Astrocyte (in vitro differentiated cells and primary cell): ENCODE measurements at regions not wholly inside any gene's neighbourhood (a gene's known extent, or its start where the extent isn't known, plus 50 kb on each side); places are given as distances from the start of the nearest gene placed in this dataset.

ENCODE experiments used
- DNase-seq: peaks from one replicate; pipeline ENCODE4 v3.0.0-alpha.2; 2010; ENCODE audit warnings: low read depth
- FAIRE-seq: peaks from 2 replicates; lab custom pipeline; 2011; peaks lifted over from hg19 to GRCh38; lab: Jason Lieb, UNC
- H2AFZ ChIP-seq: 2 replicates; pipeline ENCODE4 v1.6.0; 2012; ENCODE audit warnings: low read depth, low read length, inconsistent platforms
- H3K27ac ChIP-seq: 2 replicates; pipeline ENCODE4 v1.5.1; 2011; ENCODE audit warnings: low read depth, low read length, inconsistent platforms
- H3K27me3 ChIP-seq: 2 replicates; pipeline ENCODE4 v1.6.0; 2011; ENCODE audit warnings: low read length, inconsistent platforms; ENCODE audit not compliant: insufficient read depth
- H3K36me3 ChIP-seq: 2 replicates; pipeline ENCODE4 v1.5.1; 2011; ENCODE audit warnings: low read length, inconsistent platforms; ENCODE audit not compliant: insufficient read depth
- H3K4me1 ChIP-seq: 2 replicates; pipeline ENCODE4 v1.5.1; 2011; ENCODE audit warnings: low read length, inconsistent platforms; ENCODE audit not compliant: insufficient read depth
- H3K4me2 ChIP-seq: 2 replicates; pipeline ENCODE4 v1.6.0; 2012; ENCODE audit warnings: low read length, inconsistent platforms
- H3K4me3 ChIP-seq: 2 replicates; pipeline ENCODE4 v1.5.1; 2011; ENCODE audit warnings: low read depth, mild to moderate bottlenecking, low read length, inconsistent platforms; ENCODE audit not compliant: insufficient read depth
- H3K79me2 ChIP-seq: 2 replicates; pipeline ENCODE4 v1.6.0; 2012; ENCODE audit warnings: mild to moderate bottlenecking, low read length, inconsistent platforms; ENCODE audit not compliant: insufficient read depth
- H3K9ac ChIP-seq: 2 replicates; pipeline ENCODE4 v1.6.0; 2012; ENCODE audit warnings: mild to moderate bottlenecking, low read length, inconsistent platforms
- H3K9me3 ChIP-seq: 2 replicates; pipeline ENCODE4 v1.5.1; 2012; ENCODE audit warnings: low read depth, mild to moderate bottlenecking, low read length, inconsistent platforms; ENCODE audit not compliant: insufficient read depth
- H4K20me1 ChIP-seq: 2 replicates; pipeline ENCODE4 v1.6.0; 2012; ENCODE audit warnings: low read length, inconsistent platforms; ENCODE audit not compliant: insufficient read depth
- H3K27ac Mint-ChIP-seq: one replicate; pipeline ENCODE4 v1.8.0; 2021; ENCODE audit warnings: mild to moderate bottlenecking, mixed read lengths; ENCODE audit not compliant: unreplicated experiment
- H3K27me3 Mint-ChIP-seq: one replicate; pipeline ENCODE4 v1.8.0; 2021; ENCODE audit warnings: low read depth, mixed read lengths; ENCODE audit not compliant: unreplicated experiment
- H3K36me3 Mint-ChIP-seq: one replicate; pipeline ENCODE4 v1.8.0; 2021; ENCODE audit warnings: low read depth, mixed read lengths; ENCODE audit not compliant: unreplicated experiment
- H3K4me1 Mint-ChIP-seq: one replicate; pipeline ENCODE4 v1.8.0; 2021; ENCODE audit warnings: low read depth, mixed read lengths; ENCODE audit not compliant: unreplicated experiment
- H3K4me3 Mint-ChIP-seq: one replicate; pipeline ENCODE4 v1.8.0; 2021; ENCODE audit warnings: mild to moderate bottlenecking, moderate library complexity, mixed read lengths; ENCODE audit not compliant: unreplicated experiment
- H3K9me3 Mint-ChIP-seq: one replicate; pipeline ENCODE4 v1.8.0; 2021; ENCODE audit warnings: mild to moderate bottlenecking, mixed read lengths; ENCODE audit not compliant: unreplicated experiment
- CTCF ChIP-seq: IDR thresholded peaks from 2 replicates; pipeline ENCODE4 v1.5.1; 2011; ENCODE audit warnings: low read depth, mild to moderate bottlenecking, inconsistent platforms, low read length, moderate library complexity; ENCODE audit not compliant: insufficient read depth
- EZH2 ChIP-seq: IDR thresholded peaks from 2 replicates; pipeline ENCODE4 v1.6.1; 2012; ENCODE audit warnings: mild to moderate bottlenecking, low read length, inconsistent platforms; ENCODE audit not compliant: insufficient read depth

GRCh38 chr9:29838491-29839020 is 2265.3 kb upstream of the C9orf72 start:
- Mint-ChIP-seq H3K36me3 (no peaks in the 10 kb centered on the region), H3K4me3 (no peak overlapping the region), H3K4me1 (peaks cover 8% of the 10 kb centered on the region), H3K27me3 (no peaks in the 10 kb centered on the region), H3K9me3 (no peaks in the 10 kb centered on the region), H3K27ac (no peak overlapping the region)
- Histone ChIP-seq H3K4me2 (no peak overlapping the region), H3K4me1 (no peaks in the 10 kb centered on the region), H3K79me2 (no peaks in the 10 kb centered on the region), H3K27me3 (no peaks in the 10 kb centered on the region), H2AFZ (no peak overlapping the region), H3K4me3 (no peak overlapping the region), H4K20me1 (no peaks in the 10 kb centered on the region), H3K27ac (no peak overlapping the region), H3K9me3 (no peaks in the 10 kb centered on the region), H3K9ac (no peak overlapping the region), H3K36me3 (no peaks in the 10 kb centered on the region)
- no peak for DNase-seq
- TF ChIP-seq CTCF = no peak
- no peak for TF ChIP-seq EZH2
- FAIRE-seq = no peak

- Histone ChIP-seq H3K27ac (no peak overlapping the region), H3K4me1 (no peaks in the 10 kb centered on the region), H3K27me3 (no peaks in the 10 kb centered on the region), H3K9me3 (no peaks in the 10 kb centered on the region), H4K20me1 (no peaks in the 10 kb centered on the region), H2AFZ (no peak overlapping the region), H3K36me3 (no peaks in the 10 kb centered on the region), H3K79me2 (no peaks in the 10 kb centered on the region), H3K4me2 (no peak overlapping the region), H3K4me3 (no peak overlapping the region), H3K9ac (no peak overlapping the region)
- TF ChIP-seq EZH2 (no peak), CTCF (no peak)
- no peak overlapping the region for H3K4me3 Mint-ChIP-seq
- peaks cover 2% of the 10 kb centered on the region for H3K9me3 Mint-ChIP-seq
- H3K36me3 Mint-ChIP-seq = no peaks in the 10 kb centered on the region
- DNase-seq (no peak), FAIRE-seq (no peak)
- no peak overlapping the region for H3K27ac Mint-ChIP-seq
- H3K4me1 Mint-ChIP-seq = no peaks in the 10 kb centered on the region
- H3K27me3 Mint-ChIP-seq = no peaks in the 10 kb centered on the region
These were observed 2271.0 kb upstream of the C9orf72 start for GRCh38 chr9:29844251-29844650.

GRCh38 chr9:29850664-29851063 is 2277.4 kb upstream of the C9orf72 start:
- Histone ChIP-seq H3K36me3 (no peaks in the 10 kb centered on the region), H3K79me2 (no peaks in the 10 kb centered on the region), H3K4me3 (no peak overlapping the region), H3K9me3 (no peaks in the 10 kb centered on the region), H3K27ac (no peak overlapping the region), H3K9ac (no peak overlapping the region), H3K4me1 (no peaks in the 10 kb centered on the region), H3K4me2 (no peak overlapping the region), H2AFZ (no peak overlapping the region), H3K27me3 (no peaks in the 10 kb centered on the region), H4K20me1 (no peaks in the 10 kb centered on the region)
- TF ChIP-seq EZH2 = no peak
- TF ChIP-seq CTCF = no peak
- Mint-ChIP-seq H3K9me3 (peaks cover 5% of the 10 kb centered on the region), H3K4me3 (no peak overlapping the region), H3K27me3 (no peaks in the 10 kb centered on the region), H3K4me1 (no peaks in the 10 kb centered on the region), H3K27ac (no peak overlapping the region), H3K36me3 (no peaks in the 10 kb centered on the region)
- FAIRE-seq (no peak), DNase-seq (no peak)
